ENCODE measurements at regions not wholly inside any gene's neighbourhood (a gene's known extent, or its start where the extent isn't known, plus 50 kb on each side); places are given as distances from the start of the nearest gene placed in this dataset.

GRCh38 chr21:36624105-36624504 is 74.8 kb upstream of the SIM2 start:
- no peak for TF ChIP-seq CTCF (IDR thresholded peaks at IDR 0.05; ENCODE audit: control insufficient read depth, extremely low read depth, insufficient read depth)
- H3K4me3 ChIP-seq (ENCODE audit: low read depth, low read length): no peak overlapping the region
- DNase-seq (ENCODE audit: low read depth): no peak

DNA sequence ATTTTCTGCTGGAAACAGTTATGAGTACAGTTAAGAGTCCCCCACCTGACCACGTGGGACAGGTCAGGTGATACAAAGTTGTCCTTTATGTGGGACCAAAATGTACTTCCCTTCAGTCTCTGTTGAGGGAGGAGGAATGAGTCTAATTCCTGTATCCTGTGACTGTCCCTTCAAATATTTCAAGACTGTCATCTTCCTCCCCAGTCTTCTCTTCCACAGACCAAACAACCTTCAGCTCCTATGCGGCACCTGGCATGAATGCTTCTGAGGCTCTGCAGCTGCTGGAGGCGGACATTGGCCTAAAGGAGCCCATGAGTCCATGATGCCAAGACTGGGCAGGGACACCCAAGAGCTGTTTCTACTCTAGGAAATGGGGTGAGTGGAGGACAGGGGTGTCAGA is 72.1 kb upstream of the SIM2 start:
- no peak for DNase-seq (ENCODE audit: low read depth)
- H3K4me3 ChIP-seq (ENCODE audit: low read depth, low read length): no peak overlapping the region
- no peak for TF ChIP-seq CTCF (IDR thresholded peaks at IDR 0.05; ENCODE audit: control insufficient read depth, extremely low read depth, insufficient read depth)

- DNase-seq (ENCODE audit: low read depth): no peak
- no peak overlapping the region for H3K4me3 ChIP-seq (ENCODE audit: low read depth, low read length)
- TF ChIP-seq CTCF (IDR thresholded peaks at IDR 0.05; ENCODE audit: control insufficient read depth, extremely low read depth, insufficient read depth): no peak
These were observed 71.7 kb upstream of the SIM2 start for GRCh38 chr21:36627242-36627641.

DNA sequence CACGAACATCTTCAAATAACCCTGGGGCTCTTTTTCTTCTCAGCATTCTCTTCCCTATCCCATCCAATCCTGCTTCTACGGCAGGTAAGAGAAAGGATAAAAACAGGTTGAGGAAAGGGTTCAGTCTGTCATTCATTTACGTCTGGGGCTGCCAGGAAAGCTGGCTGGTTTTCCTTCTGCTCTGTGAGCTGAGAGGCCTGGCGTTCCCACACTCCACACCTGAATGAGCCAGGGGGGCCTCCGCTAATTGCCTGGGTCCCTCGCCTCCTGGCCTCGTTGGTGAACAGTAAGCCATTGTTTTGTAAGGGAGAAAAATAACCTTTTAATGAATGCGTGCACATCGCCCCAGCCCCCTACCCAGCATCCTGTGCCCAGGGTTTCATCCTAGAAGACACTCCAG is 70.8 kb upstream of the SIM2 start:
- no peak overlapping the region for H3K4me3 ChIP-seq (ENCODE audit: low read depth, low read length)
- no peak for DNase-seq (ENCODE audit: low read depth)
- no peak for TF ChIP-seq CTCF (IDR thresholded peaks at IDR 0.05; ENCODE audit: control insufficient read depth, extremely low read depth, insufficient read depth)

GRCh38 chr21:36628761-36629460 is 70.0 kb upstream of the SIM2 start:
- H3K4me3 ChIP-seq (ENCODE audit: low read depth, low read length): no peak overlapping the region
- DNase-seq (ENCODE audit: low read depth): no peak
- TF ChIP-seq CTCF (IDR thresholded peaks at IDR 0.05; ENCODE audit: control insufficient read depth, extremely low read depth, insufficient read depth): no peak

GRCh38 chr21:36630485-36631206 is 68.3 kb upstream of the SIM2 start:
- peak; percentile 76 for TF ChIP-seq CTCF (IDR thresholded peaks at IDR 0.05; ENCODE audit: control insufficient read depth, extremely low read depth, insufficient read depth)
- no peak for DNase-seq (ENCODE audit: low read depth)
- H3K4me3 ChIP-seq (ENCODE audit: low read depth, low read length): no peak overlapping the region
